GM13977 (cell line): ENCODE measurements at regions not wholly inside any gene's neighbourhood (a gene's known extent, or its start where the extent isn't known, plus 50 kb on each side); places are given as distances from the start of the nearest gene placed in this dataset.

Source experiments
- DNase-seq: peaks from one replicate; pipeline ENCODE4 v3.0.0; 2012; ENCODE audit warnings: low spot score
- CTCF ChIP-seq: IDR thresholded peaks from 2 replicates; pipeline ENCODE4 v1.5.1; 2012; ENCODE audit warnings: mild to moderate bottlenecking, control low read depth; ENCODE audit not compliant: insufficient read depth; ENCODE audit errors: extremely low read depth, missing control alignments
- in situ Hi-C: fragments of 300-500 bp; cut with MboI; formaldehyde crosslinking; loops from one replicate; pipeline ENCODE4 v1.12.0; 2022; ENCODE audit warnings: low sequenced_read_pairs, low pct_unique_long_range_greater_than_20kb, mixed read lengths, inconsistent platforms; ENCODE audit not compliant: unreplicated experiment

GRCh38 chr16:59144326-59144725 lies 410.2 kb upstream of the GOT2 start:
- in situ Hi-C loops: no loop called here
- TF ChIP-seq CTCF: no peak

GRCh38 chr16:59126486-59126885 lies 392.4 kb upstream of the GOT2 start:
- TF ChIP-seq CTCF: no peak
- in situ Hi-C loops: no loop called here
- no peak for DNase-seq

More at GRCh38 chr16:59144326-59144725, 410.2 kb upstream of the GOT2 start:
- DNase-seq: no peak

GRCh38 chr16:59124056-59124455 lies 389.9 kb upstream of the GOT2 start:
- no peak for DNase-seq
- TF ChIP-seq CTCF: no peak
- in situ Hi-C loops: no loop called here

GRCh38 chr16:59123479-59123878 lies 389.4 kb upstream of the GOT2 start:
- TF ChIP-seq CTCF: no peak
- in situ Hi-C loops: no loop called here
- no peak for DNase-seq

- DNase-seq: no peak
- in situ Hi-C loops: no loop called here
- TF ChIP-seq CTCF: no peak
Observed at GRCh38 chr16:59122262-59122537, 388.1 kb upstream of the GOT2 start.

GRCh38 chr16:59121411-59122261 lies 387.5 kb upstream of the GOT2 start:
- in situ Hi-C loops: no loop called here
- no peak for TF ChIP-seq CTCF
- no peak for DNase-seq
